Progenitor cell of endocrine pancreas (in vitro differentiated cells): ENCODE measurements at regions not wholly inside any gene's neighbourhood (a gene's known extent, or its start where the extent isn't known, plus 50 kb on each side); places are given as distances from the start of the nearest gene placed in this dataset.
A peak's percentile ranks its signal among the peaks of the same experiment; 100 is the strongest.

ENCODE experiments used
- DNase-seq: peaks from one replicate; pipeline ENCODE4 v3.0.0; 2021; ENCODE audit warnings: low spot score; ENCODE audit not compliant: unreplicated experiment
- H3K27ac Mint-ChIP-seq: 2 replicates; pipeline ENCODE4 v1.8.0; 2021; ENCODE audit warnings: mild to moderate bottlenecking, moderate library complexity, mixed read lengths
- H3K27me3 Mint-ChIP-seq: 2 replicates; pipeline ENCODE4 v1.8.0; 2021; ENCODE audit warnings: mixed read lengths
- H3K36me3 Mint-ChIP-seq: 2 replicates; pipeline ENCODE4 v1.8.0; 2022; ENCODE audit warnings: mixed read lengths; ENCODE audit not compliant: insufficient read depth
- H3K4me1 Mint-ChIP-seq: 2 replicates; pipeline ENCODE4 v1.8.0; 2021; ENCODE audit warnings: low read depth, mixed read lengths
- H3K4me3 Mint-ChIP-seq: 2 replicates; pipeline ENCODE4 v1.8.0; 2021; ENCODE audit warnings: low read depth, mild to moderate bottlenecking, moderate library complexity, mixed read lengths
- H3K9me3 Mint-ChIP-seq: 2 replicates; pipeline ENCODE4 v1.8.0; 2021; ENCODE audit warnings: low read depth, mixed read lengths
- TF ChIP-seq, protein P1 (sequence below): fragments of 200-600 bp; sonication (generic); IDR thresholded peaks from one replicate; pipeline ENCODE4 v1.5.0; 2021; ENCODE audit warnings: antibody characterized with exemption, mild to moderate bottlenecking; ENCODE audit not compliant: unreplicated experiment

DNA sequence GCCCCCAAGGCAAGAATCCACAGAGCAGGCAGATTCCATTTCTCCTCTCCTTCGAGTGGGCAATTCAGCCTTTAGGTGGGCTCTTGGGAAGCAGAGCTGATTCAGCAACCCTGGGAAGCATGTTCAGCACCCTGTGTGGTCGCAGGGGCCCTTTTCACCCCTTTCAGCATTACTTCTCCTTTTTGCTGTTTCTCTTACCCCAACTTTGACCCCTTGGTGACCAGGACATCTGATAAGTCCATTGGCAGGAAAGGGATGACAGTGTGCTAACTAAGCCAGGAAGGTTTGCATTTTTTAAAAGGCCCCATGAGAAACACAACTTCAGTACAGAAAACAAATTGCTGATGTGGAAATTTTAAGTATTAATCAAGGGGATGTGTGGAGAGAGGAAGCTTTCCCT lies 283.7 kb upstream of the NRP1 start:
- Mint-ChIP-seq H3K9me3 (no peaks in the 10 kb centered on the region), H3K27ac (no peak overlapping the region), H3K4me3 (no peak overlapping the region), H3K36me3 (no peaks in the 10 kb centered on the region), H3K27me3 (no peaks in the 10 kb centered on the region), H3K4me1 (peaks cover 2% of the 10 kb centered on the region)
- DNase-seq = no peak
- TF ChIP-seq, protein P1, sequence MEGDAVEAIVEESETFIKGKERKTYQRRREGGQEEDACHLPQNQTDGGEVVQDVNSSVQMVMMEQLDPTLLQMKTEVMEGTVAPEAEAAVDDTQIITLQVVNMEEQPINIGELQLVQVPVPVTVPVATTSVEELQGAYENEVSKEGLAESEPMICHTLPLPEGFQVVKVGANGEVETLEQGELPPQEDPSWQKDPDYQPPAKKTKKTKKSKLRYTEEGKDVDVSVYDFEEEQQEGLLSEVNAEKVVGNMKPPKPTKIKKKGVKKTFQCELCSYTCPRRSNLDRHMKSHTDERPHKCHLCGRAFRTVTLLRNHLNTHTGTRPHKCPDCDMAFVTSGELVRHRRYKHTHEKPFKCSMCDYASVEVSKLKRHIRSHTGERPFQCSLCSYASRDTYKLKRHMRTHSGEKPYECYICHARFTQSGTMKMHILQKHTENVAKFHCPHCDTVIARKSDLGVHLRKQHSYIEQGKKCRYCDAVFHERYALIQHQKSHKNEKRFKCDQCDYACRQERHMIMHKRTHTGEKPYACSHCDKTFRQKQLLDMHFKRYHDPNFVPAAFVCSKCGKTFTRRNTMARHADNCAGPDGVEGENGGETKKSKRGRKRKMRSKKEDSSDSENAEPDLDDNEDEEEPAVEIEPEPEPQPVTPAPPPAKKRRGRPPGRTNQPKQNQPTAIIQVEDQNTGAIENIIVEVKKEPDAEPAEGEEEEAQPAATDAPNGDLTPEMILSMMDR = no peak

DNA sequence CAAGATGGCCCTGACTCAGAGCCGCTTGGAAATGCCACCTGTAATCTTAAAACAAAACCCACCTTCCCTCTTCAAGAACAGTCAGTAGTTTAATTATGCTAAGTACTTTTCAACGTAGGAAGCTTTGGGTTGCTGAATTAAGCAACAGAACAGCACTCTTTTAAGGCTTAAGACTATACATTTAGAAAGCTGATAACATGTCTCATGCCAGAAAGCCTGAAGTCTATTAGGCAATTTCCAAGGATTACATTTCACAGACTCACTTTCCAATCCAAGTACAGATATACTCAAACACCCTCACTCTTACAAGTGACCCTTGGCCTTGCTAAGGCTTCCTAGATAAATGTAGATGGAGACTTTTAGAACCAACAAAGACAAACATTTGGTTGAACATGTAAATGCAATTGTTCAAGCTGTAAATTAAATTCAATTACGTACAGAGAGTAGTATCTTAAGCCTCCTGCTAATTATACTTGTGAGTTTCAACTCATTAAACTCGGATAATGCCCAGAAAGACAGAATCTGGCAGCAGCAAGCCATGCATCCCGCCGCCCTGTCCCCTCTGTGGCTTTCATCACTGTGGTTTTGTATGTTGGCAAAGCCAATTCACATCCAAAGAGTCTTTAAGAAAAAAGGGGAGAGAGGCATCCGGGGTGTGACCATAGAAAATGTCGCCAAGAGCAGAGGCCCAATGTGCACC lies 283.1 kb upstream of the NRP1 start:
- DNase-seq = no peak
- Mint-ChIP-seq H3K27ac (peak overlapping the region; percentile 9), H3K4me3 (no peak overlapping the region), H3K9me3 (no peaks in the 10 kb centered on the region), H3K27me3 (no peaks in the 10 kb centered on the region), H3K4me1 (peaks cover 2% of the 10 kb centered on the region), H3K36me3 (no peaks in the 10 kb centered on the region)
- TF ChIP-seq, protein P1 = no peak

DNA sequence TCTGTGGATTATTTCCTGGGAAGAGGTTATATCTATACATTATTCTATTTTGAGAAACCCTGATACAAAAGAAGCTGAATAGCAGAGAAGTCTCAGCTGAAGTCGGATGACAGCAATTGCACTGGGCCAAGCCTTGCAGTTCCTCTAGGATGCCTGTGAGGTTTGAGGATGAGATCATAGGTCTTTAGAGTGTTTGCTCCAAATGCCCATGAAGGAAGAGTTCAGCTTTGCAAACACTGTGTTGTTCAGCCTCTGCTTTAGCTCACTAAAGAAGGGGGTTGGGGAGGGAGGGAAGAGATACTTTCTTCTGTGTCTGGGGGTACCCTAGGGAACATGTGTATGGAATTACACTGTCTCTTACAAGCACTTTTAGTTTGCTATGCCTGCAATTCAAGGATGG lies 282.5 kb upstream of the NRP1 start:
- TF ChIP-seq, protein P1 = no peak
- Mint-ChIP-seq H3K4me1 (peaks cover 2% of the 10 kb centered on the region), H3K4me3 (no peak overlapping the region), H3K36me3 (no peaks in the 10 kb centered on the region), H3K27ac (no peak overlapping the region), H3K27me3 (no peaks in the 10 kb centered on the region), H3K9me3 (no peaks in the 10 kb centered on the region)
- DNase-seq = no peak

DNA sequence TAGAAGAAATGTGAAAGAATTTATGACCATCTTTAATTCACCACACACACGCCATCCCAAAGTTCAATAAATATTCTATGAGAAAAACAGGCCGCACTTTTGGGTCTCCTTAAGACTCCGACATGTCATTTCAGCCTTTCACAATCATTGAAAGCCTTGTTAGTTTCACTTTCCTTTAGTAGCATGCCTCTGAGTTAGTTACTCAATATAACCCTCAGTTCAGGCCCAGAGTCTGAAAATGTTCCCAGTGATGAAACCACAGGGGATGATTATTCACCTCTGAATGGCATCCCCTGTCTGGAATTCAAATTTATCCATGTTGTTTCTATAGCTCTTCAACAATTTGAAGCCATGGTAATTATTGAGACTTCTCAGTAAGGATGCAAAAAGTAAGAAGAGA lies 278.1 kb upstream of the NRP1 start:
- Mint-ChIP-seq H3K36me3 (no peaks in the 10 kb centered on the region), H3K27ac (no peak overlapping the region), H3K27me3 (no peaks in the 10 kb centered on the region), H3K4me3 (no peak overlapping the region), H3K9me3 (peaks cover 9% of the 10 kb centered on the region), H3K4me1 (peaks cover 14% of the 10 kb centered on the region)
- no peak for DNase-seq
- TF ChIP-seq, protein P1 = no peak

DNA sequence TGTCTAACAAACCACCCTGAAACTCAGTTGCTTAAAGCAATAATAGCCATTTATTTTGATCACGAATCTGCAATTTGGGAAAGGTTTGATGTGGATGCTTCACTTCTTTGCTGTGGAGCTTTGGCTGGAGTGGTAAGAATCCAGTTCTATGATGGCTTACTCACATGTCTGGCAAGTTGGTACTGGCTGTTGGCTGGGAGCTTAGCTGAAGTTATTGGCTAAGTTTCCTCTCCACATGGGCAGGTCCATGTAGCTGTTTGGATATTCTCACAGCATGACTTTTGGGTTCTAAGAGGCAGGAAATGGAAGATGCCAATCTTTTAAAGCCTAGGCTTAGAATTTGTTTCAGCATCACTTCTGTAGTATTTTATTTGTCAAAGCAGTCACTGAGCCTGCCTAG lies 277.6 kb upstream of the NRP1 start:
- Mint-ChIP-seq H3K36me3 (no peaks in the 10 kb centered on the region), H3K4me3 (no peak overlapping the region), H3K27ac (no peak overlapping the region), H3K4me1 (peaks cover 12% of the 10 kb centered on the region), H3K9me3 (peaks cover 9% of the 10 kb centered on the region), H3K27me3 (no peaks in the 10 kb centered on the region)
- DNase-seq = no peak
- TF ChIP-seq, protein P1 = no peak
